GM12891 (cell line): ENCODE measurements at regions not wholly inside any gene's neighbourhood (a gene's known extent, or its start where the extent isn't known, plus 50 kb on each side); places are given as distances from the start of the nearest gene placed in this dataset.

Experiments
- PAX5 ChIP-seq: IDR thresholded peaks from 2 replicates; pipeline ENCODE4 v1.6.1; 2011; ENCODE audit warnings: low read length, moderate library complexity, mild to moderate bottlenecking; ENCODE audit not compliant: insufficient read depth, severe bottlenecking
- POLR2A ChIP-seq: IDR thresholded peaks from 2 replicates; pipeline ENCODE4 v1.6.1; 2011; ENCODE audit warnings: low read depth, low read length, control low read depth
- POLR2AphosphoS5 ChIP-seq: IDR thresholded peaks from 2 replicates; pipeline ENCODE4 v1.6.1; 2011; ENCODE audit warnings: low read depth, low read length, control low read depth
- POU2F2 ChIP-seq: IDR thresholded peaks from 2 replicates; pipeline ENCODE4 v1.6.1; 2011; ENCODE audit warnings: low read depth, mild to moderate bottlenecking, control low read depth, low read length, moderate library complexity
- SPI1 ChIP-seq: IDR thresholded peaks from 2 replicates; pipeline ENCODE4 v1.6.1; 2011; ENCODE audit warnings: low read depth, low read length, control low read depth
- TAF1 ChIP-seq: IDR thresholded peaks from 2 replicates; pipeline ENCODE4 v1.6.1; 2011; ENCODE audit warnings: low read depth, low read length, control low read depth

GRCh38 chr5:93122446-93122845 lies 458.6 kb downstream of the NR2F1-AS1 start:
- TF ChIP-seq POLR2A (no peak), TAF1 (no peak), POLR2AphosphoS5 (no peak), POU2F2 (no peak), SPI1 (no peak), PAX5 (no peak)
